Neural crest cell (in vitro differentiated cells): ENCODE measurements at regions not wholly inside any gene's neighbourhood (a gene's known extent, or its start where the extent isn't known, plus 50 kb on each side); places are given as distances from the start of the nearest gene placed in this dataset.

Experiments
- DNase-seq: peaks from one replicate; pipeline ENCODE4 v3.0.0; 2021; ENCODE audit warnings: low read depth, mixed read lengths, low spot score
- H3K27ac Mint-ChIP-seq: one replicate; pipeline ENCODE4 v1.8.0; 2021; ENCODE audit warnings: mild to moderate bottlenecking, mixed read lengths; ENCODE audit not compliant: unreplicated experiment
- H3K27me3 Mint-ChIP-seq: 2 replicates; pipeline ENCODE4 v1.8.0; 2021; ENCODE audit warnings: low read depth, mild to moderate bottlenecking, mixed read lengths
- H3K36me3 Mint-ChIP-seq: 2 replicates; pipeline ENCODE4 v1.8.0; 2021; ENCODE audit warnings: low read depth, mild to moderate bottlenecking, mixed read lengths
- H3K4me1 Mint-ChIP-seq: 2 replicates; pipeline ENCODE4 v1.8.0; 2021; ENCODE audit warnings: mixed read lengths
- H3K4me3 Mint-ChIP-seq: one replicate; pipeline ENCODE4 v1.8.0; 2021; ENCODE audit warnings: mild to moderate bottlenecking, mixed read lengths
- H3K9me3 Mint-ChIP-seq: 2 replicates; pipeline ENCODE4 v1.8.0; 2021; ENCODE audit warnings: mixed read lengths
- CTCF ChIP-seq: fragments of 200-600 bp; sonication (generic); conservative IDR thresholded peaks from 2 replicates; pipeline ENCODE4 v1.5.0; 2021; ENCODE audit warnings: antibody characterized with exemption, mild to moderate bottlenecking

DNA sequence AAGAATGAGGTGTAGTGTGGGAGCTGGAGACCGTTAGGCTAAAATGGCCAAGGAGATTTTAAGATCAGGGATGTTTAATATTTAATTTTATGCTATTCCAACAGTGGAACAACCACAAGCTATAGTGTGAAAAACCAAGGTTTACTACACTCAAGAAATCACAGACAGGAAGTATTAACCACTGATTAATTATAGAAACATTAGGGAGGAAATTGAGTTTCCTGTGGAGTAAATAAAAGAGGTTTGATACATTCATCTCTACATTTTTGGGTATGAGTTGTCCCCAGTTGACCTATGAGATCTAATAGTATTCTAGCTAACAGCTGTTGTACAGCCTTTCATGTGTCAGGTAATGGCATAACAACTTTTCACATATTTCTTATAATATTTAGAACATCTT is 103.7 kb upstream of the MPDZ start:
- DNase-seq: no peak
- TF ChIP-seq CTCF: no peak
- Mint-ChIP-seq H3K4me1 (peaks cover 6% of the 10 kb centered on the region), H3K36me3 (no peaks in the 10 kb centered on the region), H3K27ac (no peak overlapping the region), H3K4me3 (no peak overlapping the region), H3K27me3 (no peaks in the 10 kb centered on the region), H3K9me3 (peaks cover 12% of the 10 kb centered on the region)

GRCh38 chr9:13382595-13382994 is 103.1 kb upstream of the MPDZ start:
- Mint-ChIP-seq H3K36me3 (no peaks in the 10 kb centered on the region), H3K27ac (no peak overlapping the region), H3K4me1 (peaks cover 5% of the 10 kb centered on the region), H3K4me3 (no peak overlapping the region), H3K27me3 (no peaks in the 10 kb centered on the region), H3K9me3 (peaks cover 12% of the 10 kb centered on the region)
- DNase-seq: no peak
- TF ChIP-seq CTCF: no peak

DNA sequence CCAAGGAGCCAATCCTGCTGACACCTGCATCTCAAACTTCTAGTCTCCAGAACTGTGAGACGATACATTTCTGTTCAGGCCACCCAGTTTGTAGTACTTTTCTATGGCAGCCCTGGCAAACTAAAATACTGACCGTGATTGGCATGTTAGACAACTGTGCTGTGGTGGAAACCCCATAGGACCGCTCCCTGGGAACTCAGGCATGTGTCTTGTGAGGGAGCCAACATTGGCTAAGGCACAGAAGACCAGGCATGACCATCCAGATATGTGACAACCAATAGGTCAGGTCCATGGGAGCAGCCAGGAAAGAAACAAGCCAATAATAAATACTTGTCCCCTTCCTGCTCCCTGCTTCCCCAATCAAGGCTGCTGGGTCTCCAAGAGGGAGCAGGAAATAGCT is 101.4 kb upstream of the MPDZ start:
- no peaks in the 10 kb centered on the region for H3K36me3 Mint-ChIP-seq
- H3K4me3 Mint-ChIP-seq: no peak overlapping the region
- no peak for DNase-seq
- no peaks in the 10 kb centered on the region for H3K4me1 Mint-ChIP-seq
- H3K27ac Mint-ChIP-seq: no peak overlapping the region
- no peaks in the 10 kb centered on the region for H3K27me3 Mint-ChIP-seq
- TF ChIP-seq CTCF: no peak
- peaks cover 10% of the 10 kb centered on the region for H3K9me3 Mint-ChIP-seq

DNA sequence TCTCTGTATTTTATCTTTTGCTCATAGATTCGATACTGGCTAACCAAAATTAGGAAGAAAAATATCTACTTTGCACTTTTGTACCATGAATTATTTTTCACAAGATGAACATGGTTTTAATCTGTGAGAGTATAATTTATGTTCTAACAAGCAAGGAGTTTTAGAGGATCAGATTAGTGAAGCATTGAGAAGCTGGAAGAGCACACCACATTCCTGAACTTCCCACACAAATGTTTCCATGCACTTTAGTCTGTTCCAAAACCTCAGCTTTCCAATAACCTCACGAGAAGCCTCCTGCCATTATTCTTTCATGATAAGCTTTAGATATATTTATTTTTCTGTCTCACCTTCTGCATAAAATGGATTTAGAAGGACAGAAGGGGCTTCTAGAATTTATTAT is 98.7 kb upstream of the MPDZ start:
- H3K4me3 Mint-ChIP-seq: no peak overlapping the region
- TF ChIP-seq CTCF: no peak
- DNase-seq: no peak
- H3K9me3 Mint-ChIP-seq: peaks cover 2% of the 10 kb centered on the region
- H3K27ac Mint-ChIP-seq: no peak overlapping the region
- H3K27me3 Mint-ChIP-seq: no peaks in the 10 kb centered on the region
- no peaks in the 10 kb centered on the region for H3K4me1 Mint-ChIP-seq
- no peaks in the 10 kb centered on the region for H3K36me3 Mint-ChIP-seq

GRCh38 chr9:13377171-13377925 is 97.9 kb upstream of the MPDZ start:
- DNase-seq: no peak

More at GRCh38 chr9:13377171-13377925, 97.9 kb upstream of the MPDZ start:
- no peak for TF ChIP-seq CTCF
- H3K27ac Mint-ChIP-seq: no peak overlapping the region
- no peaks in the 10 kb centered on the region for H3K4me1 Mint-ChIP-seq
- H3K36me3 Mint-ChIP-seq: no peaks in the 10 kb centered on the region
- no peaks in the 10 kb centered on the region for H3K9me3 Mint-ChIP-seq
- H3K4me3 Mint-ChIP-seq: no peak overlapping the region
- H3K27me3 Mint-ChIP-seq: no peaks in the 10 kb centered on the region
